ENCODE measurements at regions not wholly inside any gene's neighbourhood (a gene's known extent, or its start where the extent isn't known, plus 50 kb on each side); places are given as distances from the start of the nearest gene placed in this dataset.

- TF ChIP-seq POLR2AphosphoS5 (IDR thresholded peaks at IDR 0.05; ENCODE audit: low read depth, low read length) (no peak), POLR2A (IDR thresholded peaks at IDR 0.05; ENCODE audit: low read depth, low read length) (no peak), TAF1 (IDR thresholded peaks at IDR 0.05; ENCODE audit: low read depth, low read length) (no peak), SPI1 (IDR thresholded peaks at IDR 0.05; ENCODE audit: low read depth, low read length) (no peak), POU2F2 (IDR thresholded peaks at IDR 0.05; ENCODE audit: low read depth, low read length) (no peak), PAX5 (IDR thresholded peaks at IDR 0.05; ENCODE audit: insufficient read depth, low read length, severe bottlenecking) (no peak)
Observed at GRCh38 chr14:58769011-58769643, 131.4 kb downstream of the DACT1 start.
